ENCODE measurements at regions not wholly inside any gene's neighbourhood (a gene's known extent, or its start where the extent isn't known, plus 50 kb on each side); places are given as distances from the start of the nearest gene placed in this dataset.

DNA sequence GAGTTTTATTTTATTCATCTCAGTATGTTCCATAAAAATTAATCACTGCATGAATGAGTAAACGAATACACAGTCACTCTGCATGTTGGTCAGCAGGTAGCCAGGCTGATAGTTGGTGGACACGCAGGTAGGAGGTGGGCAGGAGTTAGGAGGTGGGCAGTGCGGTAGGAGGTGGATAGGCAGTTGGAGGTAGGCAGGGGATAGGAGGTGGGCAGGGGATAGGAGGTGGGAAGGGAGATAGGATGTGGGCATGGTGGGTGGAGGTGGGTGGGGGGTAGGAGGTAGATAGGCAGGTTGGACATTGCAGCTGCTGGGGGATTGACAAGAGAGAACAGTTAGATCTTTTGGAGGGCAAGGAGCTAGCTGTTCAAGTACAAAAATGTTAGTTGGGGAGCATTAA lies 322.7 kb downstream of the PTPRU start:
- no peak for TF ChIP-seq CTCF (IDR thresholded peaks at IDR 0.05; ENCODE audit: control extremely low read depth, extremely low read depth, low read depth, missing control alignments)
- POLR2A ChIA-PET, result no interaction called here
- CTCF ChIA-PET, result no interaction called here
- no peak for DNase-seq (ENCODE audit: extremely low spot score)

GRCh38 chr1:29557701-29558600 lies 321.6 kb downstream of the PTPRU start:
- no peak for TF ChIP-seq CTCF (IDR thresholded peaks at IDR 0.05; ENCODE audit: control extremely low read depth, extremely low read depth, low read depth, missing control alignments)
- CTCF ChIA-PET, result no interaction called here

GRCh38 chr1:29557066-29557465 lies 320.7 kb downstream of the PTPRU start:
- TF ChIP-seq CTCF (IDR thresholded peaks at IDR 0.05; ENCODE audit: control extremely low read depth, extremely low read depth, low read depth, missing control alignments), result no peak
- ChIA-PET POLR2A (no interaction called here), CTCF (no interaction called here)
- DNase-seq (ENCODE audit: extremely low spot score), result no peak

More at GRCh38 chr1:29557701-29558600, 321.6 kb downstream of the PTPRU start:
- POLR2A ChIA-PET, result no interaction called here
- DNase-seq (ENCODE audit: extremely low spot score), result no peak

DNA sequence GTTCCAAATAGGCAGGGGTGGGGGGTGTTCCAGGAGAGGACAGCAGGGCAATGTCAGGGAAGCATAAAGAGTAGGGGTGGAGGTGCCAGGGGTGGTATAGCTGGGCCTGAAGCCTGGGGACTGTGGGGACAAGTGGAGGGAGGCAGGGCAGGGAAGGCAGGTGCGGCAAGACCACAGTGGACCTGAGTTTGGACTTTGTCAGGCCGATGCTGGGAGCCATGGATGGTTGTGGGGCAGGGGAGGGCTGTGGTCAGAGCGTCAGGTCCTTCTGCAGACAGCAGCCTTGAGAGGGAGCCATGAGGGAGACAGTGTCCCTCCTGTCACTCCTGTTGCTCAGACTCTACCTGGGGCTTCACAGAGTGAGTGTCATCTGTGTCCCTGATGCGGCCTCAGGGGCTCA lies 320.3 kb downstream of the PTPRU start:
- no peak for TF ChIP-seq CTCF (IDR thresholded peaks at IDR 0.05; ENCODE audit: control extremely low read depth, extremely low read depth, low read depth, missing control alignments)
- POLR2A ChIA-PET, result no interaction called here
- CTCF ChIA-PET, result no interaction called here
- DNase-seq (ENCODE audit: extremely low spot score), result no peak

- CTCF ChIA-PET, result no interaction called here
- no peak for DNase-seq (ENCODE audit: extremely low spot score)
- TF ChIP-seq CTCF (IDR thresholded peaks at IDR 0.05; ENCODE audit: control extremely low read depth, extremely low read depth, low read depth, missing control alignments), result no peak
- POLR2A ChIA-PET, result no interaction called here
Observed at GRCh38 chr1:29555043-29555620, 318.8 kb downstream of the PTPRU start.

DNA sequence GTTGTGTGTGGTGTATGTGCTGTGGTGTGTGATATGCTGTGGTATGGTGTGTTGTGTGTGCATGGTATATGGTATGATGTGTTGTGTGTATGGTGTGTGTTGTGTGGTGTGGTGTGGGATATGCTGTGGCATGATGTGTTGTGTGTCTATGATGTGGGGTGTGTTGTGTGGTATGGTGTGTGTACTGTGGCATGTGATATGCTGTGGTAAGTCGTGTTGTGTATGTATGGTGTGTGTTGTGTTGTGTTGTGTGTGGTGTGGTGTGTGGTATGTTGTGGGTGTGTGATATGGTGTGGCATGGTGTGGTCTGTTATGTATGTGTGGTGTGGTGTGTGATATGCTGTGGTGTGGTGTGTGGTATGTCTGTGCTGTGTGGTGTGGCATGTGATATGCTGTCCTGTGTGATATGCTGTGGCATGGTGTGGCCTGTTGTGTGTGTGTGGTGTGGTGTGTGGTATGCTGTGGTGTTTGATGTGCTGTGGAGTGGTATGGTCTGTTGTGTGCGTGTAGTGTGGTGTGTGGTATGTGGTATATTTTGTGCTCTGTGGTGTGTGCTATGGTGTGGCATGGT lies 318.0 kb downstream of the PTPRU start:
- no peak for DNase-seq (ENCODE audit: extremely low spot score)
- POLR2A ChIA-PET, result no interaction called here
- CTCF ChIA-PET, result no interaction called here
- no peak for TF ChIP-seq CTCF (IDR thresholded peaks at IDR 0.05; ENCODE audit: control extremely low read depth, extremely low read depth, low read depth, missing control alignments)

All from GM10248 (cell line).